LoVo (cell line): ENCODE measurements at regions not wholly inside any gene's neighbourhood (a gene's known extent, or its start where the extent isn't known, plus 50 kb on each side); places are given as distances from the start of the nearest gene placed in this dataset.
A peak's percentile ranks its signal among the peaks of the same experiment; 100 is the strongest.
"Not testable (repeated sequence)": the region's sequence is repeated elsewhere in the genome, so short reads cannot be mapped to it uniquely, and the experiment has no call there.

ENCODE experiments used
- DNase-seq: peaks from one replicate; pipeline ENCODE4 v3.0.0-alpha.2; 2016; ENCODE audit warnings: low spot score

DNA sequence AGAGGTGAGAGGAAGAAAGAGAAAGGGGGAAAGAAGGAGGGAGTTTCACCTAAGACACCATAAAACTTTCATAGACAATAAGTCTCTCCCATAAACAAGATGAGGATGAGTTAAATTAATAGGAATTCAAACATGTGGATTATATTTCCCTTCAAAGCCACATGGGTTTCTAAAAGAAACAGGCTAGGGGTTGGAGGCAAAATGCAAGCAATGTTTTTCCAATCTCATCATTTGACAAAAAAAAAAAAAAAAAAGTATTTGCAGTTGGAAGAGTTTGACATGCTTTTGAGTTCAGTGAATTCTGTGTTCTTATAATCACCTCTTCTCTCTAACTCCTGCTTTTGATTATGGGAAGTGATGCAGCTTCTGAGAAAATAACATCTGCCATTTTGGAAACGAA, 186.1 kb upstream of the ADRA1D start:
- no peak for DNase-seq

DNA sequence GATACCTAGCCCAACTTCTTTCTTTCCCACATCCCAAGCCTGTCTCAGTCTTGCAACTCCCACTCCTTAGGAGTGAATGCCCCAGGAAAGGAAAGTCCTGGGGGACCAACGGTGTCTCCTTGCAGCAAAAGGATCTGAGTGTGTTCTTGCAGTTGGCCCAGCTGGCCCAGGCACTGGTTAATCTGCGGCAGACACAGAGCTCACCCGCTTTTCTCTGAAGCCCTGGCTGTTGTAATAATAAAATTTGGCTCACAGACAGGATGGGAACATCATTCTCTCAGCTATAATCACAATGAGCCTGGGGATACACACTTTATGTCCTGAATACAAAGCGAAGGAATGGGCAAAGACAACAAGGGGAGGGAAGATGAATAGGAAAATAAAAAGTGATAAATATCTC, 185.6 kb upstream of the ADRA1D start:
- no peak for DNase-seq

DNA sequence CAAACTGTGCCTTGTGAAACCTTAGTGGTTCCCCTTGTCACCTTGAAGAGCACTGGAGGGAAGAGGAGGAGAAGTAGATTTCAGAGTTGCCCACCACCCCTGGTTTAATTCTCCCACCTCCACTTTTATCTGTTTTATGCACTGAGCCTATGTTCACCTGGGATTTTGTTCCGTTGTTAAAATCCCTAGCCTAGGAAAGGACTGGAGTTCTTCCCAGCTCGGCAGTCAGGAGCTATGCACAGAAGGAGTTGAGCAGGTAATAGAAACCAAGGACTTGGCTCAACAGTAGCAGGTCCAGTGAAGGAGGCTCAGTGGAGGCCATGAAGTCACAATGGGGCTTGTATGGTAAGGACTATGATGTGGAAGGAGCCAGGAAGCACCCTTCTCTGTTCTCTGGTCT, 182.4 kb upstream of the ADRA1D start:
- DNase-seq, result no peak

DNA sequence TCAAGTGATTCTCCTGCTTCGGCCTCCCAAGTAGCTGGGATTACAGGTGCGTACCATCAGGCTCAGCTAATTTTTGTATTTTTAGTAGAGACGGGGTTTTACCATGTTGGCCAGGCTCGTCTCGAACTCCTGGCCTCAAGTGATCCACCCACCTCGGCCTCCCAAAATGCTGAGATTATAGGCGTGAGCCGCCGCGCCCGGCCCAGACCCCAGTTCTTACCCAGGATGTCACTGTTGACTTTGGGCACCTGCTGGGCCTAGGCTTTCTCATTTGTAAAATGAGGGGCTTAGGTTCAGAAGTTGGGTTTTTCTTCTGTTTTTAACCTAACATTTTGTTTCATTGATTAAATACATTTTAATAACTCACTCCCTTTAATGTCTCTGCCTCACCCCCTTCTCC, 181.7 kb upstream of the ADRA1D start:
- not testable (repeated sequence) for DNase-seq

DNA sequence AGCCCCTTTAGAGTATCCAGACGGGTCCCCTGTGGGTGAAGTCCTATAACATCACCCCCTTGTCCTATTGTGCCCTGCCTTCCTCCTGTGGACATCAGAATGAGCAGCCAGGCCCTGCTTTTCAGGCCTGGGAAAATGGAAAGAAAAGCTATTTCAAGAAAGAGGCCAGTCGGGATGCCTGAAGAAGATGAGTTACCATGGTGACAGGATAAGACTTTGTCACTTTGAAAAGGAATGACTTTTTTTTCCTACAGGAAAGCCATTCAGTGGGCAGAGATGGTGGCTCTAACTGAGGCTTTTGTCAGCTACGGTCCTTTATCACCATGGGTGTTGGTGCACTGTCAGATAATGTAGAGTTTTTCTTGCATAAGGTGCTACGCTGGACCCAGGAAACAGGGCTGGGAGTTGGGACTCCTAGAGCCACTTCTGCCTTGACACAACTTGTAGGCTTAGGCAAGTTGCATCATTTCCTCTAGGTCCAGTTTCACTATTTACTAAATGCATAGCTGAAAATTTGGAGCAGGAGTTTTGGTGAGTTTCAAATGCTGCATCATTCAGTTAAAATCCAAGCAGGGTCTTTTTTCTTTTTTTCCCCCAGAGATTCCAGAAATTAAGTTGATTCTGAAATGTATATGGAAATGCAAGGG, 179.0 kb upstream of the ADRA1D start:
- no peak for DNase-seq

DNA sequence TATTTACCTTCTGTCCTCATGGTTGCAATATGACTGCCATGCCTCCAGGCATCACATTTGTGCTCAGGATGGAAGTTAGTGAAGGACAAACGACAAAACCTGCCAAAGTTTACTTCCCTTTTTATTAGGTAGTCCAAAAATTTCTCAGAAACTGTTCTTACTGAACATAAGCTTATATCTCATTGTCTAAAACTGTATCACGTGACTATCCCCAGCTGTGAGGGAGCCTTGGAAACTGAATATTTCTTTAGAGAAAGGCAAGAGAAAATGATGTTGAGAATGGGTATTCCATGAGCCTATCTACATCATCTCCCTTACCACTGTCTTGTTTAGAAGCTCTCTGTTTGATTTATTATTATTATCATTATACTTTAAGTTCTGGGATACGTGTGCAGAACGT, 169.1 kb upstream of the ADRA1D start:
- no peak for DNase-seq

DNA sequence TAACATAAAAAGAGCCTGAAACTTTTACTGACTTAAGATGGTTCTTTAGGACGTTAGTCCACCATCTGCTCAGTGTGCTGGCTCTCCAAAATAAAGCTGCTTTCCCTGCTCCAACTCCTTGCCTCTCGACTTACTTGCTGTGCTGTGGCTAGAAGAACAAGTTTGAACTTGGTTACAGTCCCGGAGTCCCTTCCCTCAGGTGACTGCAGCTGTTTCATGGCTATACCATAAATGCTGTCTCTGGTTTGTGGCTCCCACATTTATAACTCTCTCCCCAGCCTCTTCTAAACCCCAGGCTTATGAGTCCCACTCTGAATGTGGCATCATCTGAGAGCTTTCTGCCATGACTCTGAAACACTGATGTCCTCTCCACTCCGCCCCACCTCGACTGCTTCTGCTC, 166.2 kb upstream of the ADRA1D start:
- DNase-seq, result no peak

DNA sequence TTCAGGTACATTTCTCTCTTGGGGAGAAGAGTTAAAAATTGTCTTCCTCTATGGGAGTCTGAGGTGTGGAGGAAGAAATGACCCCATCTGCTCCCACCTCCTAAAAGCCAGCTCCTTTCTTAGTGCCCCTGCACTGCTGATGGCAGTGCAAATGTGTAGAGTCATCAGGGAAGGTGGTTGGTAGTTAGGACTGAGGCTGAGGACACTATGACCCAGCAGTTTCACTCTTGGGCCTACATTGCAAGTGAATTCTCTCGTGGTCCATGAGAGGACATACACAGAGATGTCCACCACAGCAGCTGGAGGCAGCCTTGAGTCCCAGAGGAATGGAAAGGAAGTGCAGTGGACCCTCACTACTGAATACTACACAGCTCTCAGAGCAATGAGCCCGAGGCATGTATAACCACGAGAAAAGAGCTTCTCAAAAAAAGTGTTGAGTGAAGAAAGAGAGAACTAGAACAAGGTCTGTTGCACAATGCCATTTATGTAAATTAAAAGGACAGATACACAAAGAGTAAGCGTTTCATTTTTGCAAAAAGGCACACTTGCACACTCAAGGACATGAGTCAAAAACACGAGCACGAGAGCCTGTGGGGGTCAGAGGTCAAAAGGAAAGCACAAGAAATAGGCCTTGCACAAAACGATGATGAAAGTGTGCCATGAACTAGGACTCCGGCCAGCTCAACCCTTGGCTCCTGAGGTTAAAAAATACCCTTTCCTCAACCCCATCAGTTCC, 164.4 kb upstream of the ADRA1D start:
- DNase-seq, result no peak

DNA sequence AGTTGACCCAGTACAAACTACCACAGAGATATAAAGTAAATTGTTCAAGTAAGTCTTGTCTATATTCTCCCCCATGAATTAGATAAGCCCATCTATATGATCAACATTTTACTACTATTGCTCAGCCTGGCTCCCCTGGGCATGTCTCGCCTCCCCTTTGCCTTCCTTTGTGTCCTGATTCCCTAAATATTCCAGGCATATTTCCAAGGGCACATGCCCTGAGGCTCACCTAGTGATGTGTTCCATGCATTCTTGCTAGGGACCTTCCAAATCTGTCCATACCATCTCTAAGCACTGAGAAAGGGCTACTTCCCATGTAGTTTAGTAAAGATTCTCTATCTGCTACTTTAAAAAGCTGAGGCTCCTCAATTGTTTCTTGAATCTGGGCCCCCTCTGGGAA, 163.1 kb upstream of the ADRA1D start:
- DNase-seq, result no peak

DNA sequence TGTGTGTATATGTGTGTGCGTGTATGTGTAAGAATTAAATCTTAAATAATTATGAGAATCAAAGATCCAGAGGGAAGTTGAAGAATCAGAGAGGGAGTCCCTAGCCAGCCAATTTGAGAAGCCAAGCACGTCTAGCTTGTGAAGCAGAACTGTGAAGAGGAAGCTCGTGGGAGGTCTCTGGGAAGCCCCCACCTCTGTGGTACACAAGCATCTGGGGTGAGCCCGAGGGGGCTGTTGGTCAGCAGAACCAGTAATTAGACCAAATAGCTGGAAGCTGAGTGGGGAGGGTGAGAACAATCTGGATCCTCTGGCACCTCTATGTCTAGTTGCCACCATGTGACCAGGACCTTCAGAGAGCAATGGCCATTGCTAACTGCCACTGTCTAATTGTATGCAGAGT, 162.7 kb upstream of the ADRA1D start:
- DNase-seq, result no peak

DNA sequence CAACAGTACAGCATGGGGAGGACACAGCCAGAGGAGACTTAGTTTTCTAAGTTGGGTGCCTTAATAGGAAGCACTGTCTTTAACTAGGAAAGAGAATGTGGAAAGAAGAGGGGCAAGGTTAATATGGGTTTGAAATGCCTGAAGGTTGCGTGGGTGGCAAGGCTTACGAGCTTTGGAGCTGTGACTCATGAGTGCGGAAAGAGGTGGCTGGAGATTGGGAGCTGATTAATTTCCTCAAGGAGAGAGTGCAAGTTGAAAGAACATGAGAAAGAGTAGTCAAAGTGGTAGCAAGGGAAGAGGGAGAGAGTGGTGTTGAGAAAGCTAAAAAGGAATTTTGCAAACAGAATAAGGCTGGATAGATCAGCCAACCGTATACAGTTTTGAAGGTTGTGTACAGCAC, 157.5 kb upstream of the ADRA1D start:
- peak; percentile 16 for DNase-seq

DNA sequence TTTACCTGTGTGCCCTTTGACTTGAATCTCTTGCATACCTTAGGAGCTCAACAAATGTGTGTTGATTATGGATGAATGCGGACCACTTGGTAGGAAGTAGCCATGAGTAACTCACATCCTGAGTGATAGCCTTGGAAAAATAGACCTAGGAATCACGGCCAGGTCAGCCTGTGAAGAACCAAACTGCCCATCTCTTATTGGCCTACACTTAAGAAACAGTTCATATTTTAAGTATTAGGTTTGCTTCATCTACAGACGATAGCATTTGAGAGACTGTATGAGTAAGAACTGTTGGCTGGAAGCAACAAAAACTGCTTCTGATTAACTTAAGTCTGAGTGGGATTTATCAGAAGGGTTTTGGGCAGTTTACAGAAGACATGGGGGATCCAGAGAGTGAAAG, 152.5 kb upstream of the ADRA1D start:
- DNase-seq, result no peak

DNA sequence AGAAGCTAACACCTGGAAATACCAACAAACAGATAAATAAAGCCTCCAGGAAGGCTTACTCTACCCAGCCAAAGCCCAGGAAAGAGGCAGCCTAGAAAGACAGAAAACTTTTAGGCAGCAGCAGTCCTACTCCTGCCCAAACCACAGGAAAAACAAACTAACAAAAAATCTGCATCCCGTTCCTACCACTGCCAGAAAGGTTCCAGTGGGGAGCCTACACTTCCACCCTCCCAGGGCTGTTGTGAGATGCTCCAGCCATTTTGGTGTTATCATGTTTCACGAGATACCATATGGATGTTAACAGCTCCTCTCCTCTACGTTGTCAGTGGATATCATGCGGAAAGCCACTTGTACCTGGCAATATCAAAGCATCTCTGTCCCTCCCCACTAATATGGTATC, 135.9 kb upstream of the ADRA1D start:
- no peak for DNase-seq

DNA sequence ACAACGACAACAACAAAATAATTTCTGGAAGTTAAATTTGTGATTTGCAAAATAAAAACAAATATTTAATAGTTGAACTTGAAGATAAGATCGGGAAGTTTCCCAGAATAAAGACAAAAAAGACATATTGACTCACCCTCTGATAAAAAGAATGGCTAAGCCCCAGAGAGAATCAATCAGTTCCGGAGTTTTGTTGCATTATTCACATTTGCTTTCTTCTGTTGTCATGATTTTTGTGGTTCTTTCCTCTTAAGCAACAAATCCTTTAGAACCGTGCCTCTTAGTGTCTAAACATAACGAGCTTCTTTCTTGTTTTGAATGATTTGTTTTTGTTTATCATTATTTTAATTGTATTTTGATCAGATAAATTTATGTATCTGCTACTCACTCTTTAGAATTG, 134.9 kb upstream of the ADRA1D start:
- no peak for DNase-seq

DNA sequence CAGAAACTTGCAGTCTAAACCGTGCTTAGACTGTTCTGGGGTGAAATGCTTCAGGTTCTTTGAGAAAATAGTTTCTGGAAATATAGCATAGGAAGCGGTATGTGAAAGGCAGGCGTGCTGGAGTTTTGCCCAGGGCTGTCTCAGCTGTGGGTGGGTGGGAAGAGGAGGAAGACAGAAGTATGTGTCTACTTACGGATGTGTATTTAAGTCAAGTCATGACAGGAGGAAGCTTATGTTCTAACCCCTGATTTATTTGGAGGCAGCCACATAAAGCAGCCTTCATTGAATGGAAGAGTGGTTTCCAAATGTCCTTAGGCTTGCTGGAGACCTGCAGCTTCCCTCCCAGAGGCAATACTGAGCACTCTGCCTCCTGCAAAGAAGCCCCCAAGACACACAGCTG, 126.8 kb upstream of the ADRA1D start:
- no peak for DNase-seq

DNA sequence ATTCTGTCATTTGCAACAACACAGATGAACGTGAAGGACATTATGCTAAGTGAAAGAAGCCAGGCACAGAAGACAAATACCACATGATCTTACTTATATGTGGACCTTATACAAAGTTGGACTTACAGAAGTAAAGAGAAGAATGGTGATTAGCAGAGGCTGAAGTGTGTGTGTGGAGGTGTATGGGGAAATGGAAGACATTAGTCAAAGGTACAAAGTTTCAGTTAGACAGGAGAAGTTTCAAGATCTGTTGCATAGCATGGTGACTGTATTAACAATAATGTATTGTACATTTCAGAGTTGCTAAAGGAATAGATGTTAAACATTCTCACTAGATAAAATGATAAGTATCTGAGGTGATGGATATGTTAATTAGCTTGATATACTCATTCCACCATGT, 124.4 kb upstream of the ADRA1D start:
- DNase-seq, result no peak

DNA sequence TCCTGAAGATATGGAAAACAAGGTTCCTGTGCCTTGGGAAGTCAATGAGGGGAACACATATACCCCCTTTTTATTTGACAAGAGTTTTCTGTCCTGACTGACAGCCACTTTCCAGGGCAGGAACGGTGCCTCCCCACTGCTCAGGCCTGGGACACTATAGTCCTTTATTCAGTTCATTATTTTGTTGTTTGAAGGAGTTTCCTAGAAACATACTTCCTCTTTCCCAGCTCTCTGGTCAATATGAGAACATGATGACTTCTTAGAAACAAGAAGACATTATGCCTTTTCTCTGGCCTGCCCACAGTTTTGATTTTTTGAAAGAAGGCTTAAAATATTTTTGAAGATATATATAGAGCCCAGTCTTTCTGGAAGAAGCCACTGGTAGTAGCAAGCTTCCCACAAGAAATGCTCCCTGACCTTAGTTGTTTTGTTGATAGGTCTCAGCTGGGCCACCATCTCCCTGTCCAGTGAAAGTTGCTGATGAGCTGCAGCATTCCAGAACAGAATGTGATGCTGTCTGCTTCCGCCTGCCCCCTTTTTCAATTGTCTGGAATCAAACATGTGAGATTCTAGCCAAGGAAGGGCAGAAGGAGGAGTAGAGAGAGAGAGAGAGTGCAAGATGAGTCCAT, 122.7 kb upstream of the ADRA1D start:
- DNase-seq, result no peak

DNA sequence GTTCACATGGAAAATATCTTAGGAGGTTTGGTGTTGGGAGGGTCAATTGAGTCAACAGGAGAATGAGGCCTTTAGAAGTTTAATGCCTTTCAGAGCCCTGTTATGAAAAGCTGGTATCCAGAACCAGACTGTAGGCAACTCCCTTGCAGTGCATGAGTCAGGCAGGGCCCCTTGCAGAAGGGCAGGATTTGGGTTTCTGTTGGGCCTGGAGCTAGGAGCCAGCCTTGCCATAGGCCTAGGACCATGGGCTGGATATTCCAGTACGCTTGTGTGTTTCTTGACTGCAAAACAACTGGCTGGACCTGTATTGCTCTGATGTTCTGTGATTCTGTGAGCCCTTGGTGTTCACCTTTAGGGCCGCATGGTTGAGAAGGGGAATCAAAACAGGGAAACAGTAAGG, 121.8 kb upstream of the ADRA1D start:
- no peak for DNase-seq

DNA sequence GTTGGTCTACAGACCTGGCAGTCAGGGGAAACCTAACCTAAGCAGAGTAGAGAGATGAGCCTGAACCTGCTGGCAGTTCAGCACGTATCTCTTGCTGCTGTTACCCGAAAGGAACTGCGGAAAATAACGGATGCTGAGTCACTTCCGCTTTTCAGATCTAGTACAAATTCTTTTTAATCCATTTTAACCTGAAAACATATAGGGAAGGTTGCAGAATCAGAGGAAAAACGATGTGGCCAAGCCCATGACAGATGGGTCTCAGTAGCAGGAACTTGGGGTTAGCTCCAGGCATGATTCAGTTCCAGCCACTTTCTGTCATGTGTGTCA, 120.7 kb upstream of the ADRA1D start:
- DNase-seq, result no peak

DNA sequence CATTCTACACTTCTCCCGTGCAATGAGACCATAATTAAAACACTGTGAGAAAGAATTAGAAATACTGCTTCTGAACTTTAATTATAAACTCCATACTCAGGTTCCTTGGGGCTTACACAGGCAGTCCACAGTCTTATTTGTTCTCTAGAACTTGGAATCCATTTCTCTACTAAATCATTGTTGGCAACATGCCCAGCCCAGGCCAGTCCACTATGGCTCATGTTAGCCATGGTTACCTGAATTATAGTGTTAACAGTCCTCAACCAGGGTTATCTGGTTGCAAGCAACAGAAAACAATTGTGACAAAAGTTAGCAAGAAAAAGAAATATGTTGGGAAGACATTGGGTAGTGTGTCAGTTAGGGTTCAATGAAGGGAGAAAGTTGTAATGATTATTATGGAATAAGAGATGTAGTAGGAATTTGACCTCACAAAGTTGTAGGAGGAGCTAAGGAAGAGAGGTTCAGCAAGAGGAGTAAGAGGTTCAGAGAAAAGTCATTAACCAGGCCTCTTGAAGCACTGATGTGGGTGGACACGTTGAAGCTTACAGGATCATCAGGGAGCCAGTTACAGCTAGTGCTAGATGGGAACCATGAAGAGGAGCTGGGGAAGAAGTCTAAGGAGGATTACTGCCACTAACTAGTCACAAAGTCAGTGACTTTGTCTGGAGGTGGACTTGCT, 120.2 kb upstream of the ADRA1D start:
- DNase-seq, result no peak

DNA sequence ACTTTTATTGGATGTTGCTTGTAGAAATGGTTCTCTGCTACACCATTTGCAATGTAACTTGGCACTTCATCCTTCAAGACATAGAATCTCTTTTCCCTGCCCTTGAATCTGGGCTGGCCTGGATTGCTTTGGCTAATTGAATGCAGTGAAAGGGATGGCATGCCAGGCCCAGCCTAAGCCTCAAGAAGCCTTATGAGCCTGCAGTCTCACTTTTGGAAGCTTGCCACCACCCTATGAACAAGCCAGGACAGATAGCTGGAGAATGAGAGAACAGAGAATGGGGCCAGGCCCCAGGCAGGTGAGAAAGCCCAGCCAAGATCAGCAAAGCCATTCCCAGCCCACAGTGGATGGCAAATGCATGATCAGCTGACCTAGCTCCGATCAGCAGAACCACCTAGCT, 117.0 kb upstream of the ADRA1D start:
- no peak for DNase-seq

DNA sequence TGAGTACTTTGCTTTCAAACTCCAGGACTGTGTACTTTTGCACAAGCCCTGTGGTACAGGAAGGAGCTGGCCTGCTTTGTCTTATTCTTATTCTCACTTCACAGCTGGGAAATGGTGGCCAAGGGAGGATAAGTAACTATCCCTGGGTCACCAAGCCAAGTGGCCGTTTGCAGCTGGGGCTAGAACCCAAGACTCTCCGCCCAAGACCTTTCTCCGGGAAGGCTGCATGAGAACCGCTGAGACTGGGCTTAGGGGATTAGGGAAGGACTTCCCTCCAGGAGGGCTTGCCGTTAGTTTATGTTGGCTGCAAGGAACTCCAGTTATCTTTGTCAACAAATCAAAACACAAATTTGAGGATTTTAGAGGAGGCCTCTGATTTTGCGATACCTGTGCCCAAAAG, 109.5 kb upstream of the ADRA1D start:
- no peak for DNase-seq

DNA sequence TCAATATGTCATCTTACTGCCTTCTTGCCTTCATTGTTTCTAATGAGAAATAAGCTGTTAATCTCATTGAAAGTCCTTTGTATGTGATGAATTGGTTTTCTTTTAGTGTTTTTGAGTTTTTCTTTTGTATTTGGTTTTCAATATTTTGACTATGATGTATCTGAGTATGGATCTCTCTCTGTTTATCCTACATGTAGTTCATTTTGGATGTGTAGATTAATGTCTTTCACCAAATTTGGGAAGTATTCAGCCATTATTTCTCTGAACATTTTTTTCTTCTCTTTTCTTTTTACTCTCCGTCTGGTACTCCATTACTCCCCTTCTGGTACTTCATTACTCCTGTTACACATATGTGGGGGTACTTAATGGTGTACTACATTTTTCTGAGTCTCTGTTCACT, 103.3 kb upstream of the ADRA1D start:
- no peak for DNase-seq
